CD14-positive monocyte (primary cell): ENCODE measurements at regions not wholly inside any gene's neighbourhood (a gene's known extent, or its start where the extent isn't known, plus 50 kb on each side); places are given as distances from the start of the nearest gene placed in this dataset.

ENCODE experiments used
- DNase-seq, 3 donors: peaks; one replicate each; pipeline ENCODE4 v3.0.0-alpha.2; 2011 to 2022
- H2AFZ ChIP-seq: 2 replicates; pipeline ENCODE4 v1.6.0; 2012; ENCODE audit warnings: mild to moderate bottlenecking, low read depth, low read length, inconsistent platforms; ENCODE audit not compliant: insufficient read depth, poor library complexity, severe bottlenecking
- H3K27ac ChIP-seq, 2 donors: 1 replicate in 1 of 2; 2 replicates in 1 of 2; pipeline ENCODE4 v1.5.1; 2012 to 2013; ENCODE audit warnings: low read length in 2 of 2, control low read depth in 1 of 2, inconsistent platforms in 1 of 2, low read depth in 1 of 2, mild to moderate bottlenecking in 1 of 2
- H3K27me3 ChIP-seq, 2 donors: one replicate each; pipeline versions ENCODE4 v1.6.0 to v1.6.1; 2011 to 2013; ENCODE audit warnings: low read length in 2 of 2; ENCODE audit not compliant: control insufficient read depth in 2 of 2, insufficient read depth in 2 of 2
- H3K36me3 ChIP-seq, 2 donors: replicated peaks in 1 of 2; 1 replicate in 1 of 2; 2 replicates in 1 of 2; pipeline versions ENCODE4 v1.5.1 to v1.6.1; 2012 to 2013; ENCODE audit warnings: low read length in 2 of 2, control low read depth in 1 of 2, inconsistent platforms in 1 of 2, mild to moderate bottlenecking in 1 of 2; ENCODE audit not compliant: insufficient read depth in 2 of 2, control insufficient read depth in 1 of 2
- H3K4me1 ChIP-seq, 2 donors: 1 replicate in 1 of 2; 2 replicates in 1 of 2; pipeline versions ENCODE4 v1.5.1 to v1.6.1; 2012 to 2013; ENCODE audit warnings: low read length in 2 of 2, control low read depth in 1 of 2, inconsistent platforms in 1 of 2, mild to moderate bottlenecking in 1 of 2, moderate library complexity in 1 of 2; ENCODE audit not compliant: insufficient read depth in 2 of 2, control insufficient read depth in 1 of 2
- H3K4me2 ChIP-seq: replicated peaks from 2 replicates; pipeline ENCODE3; 2012; ENCODE audit warnings: low read length, moderate library complexity, mild to moderate bottlenecking; ENCODE audit not compliant: poor library complexity, severe bottlenecking; ENCODE audit errors: extremely low read depth
- H3K4me3 ChIP-seq, 3 experiments: fragments of 200-600 bp in 1 of 3; sonication (generic) in 1 of 3; replicated peaks in 1 of 3; 1 replicate in 2 of 3; 2 replicates in 1 of 3; pipeline ENCODE4 v1.5.1; 2011 to 2013; ENCODE audit warnings: low read length in 3 of 3, mild to moderate bottlenecking in 3 of 3, control low read depth in 2 of 3, low read depth in 2 of 3, inconsistent platforms in 1 of 3, moderate library complexity in 1 of 3
- H3K79me2 ChIP-seq: 2 replicates; pipeline ENCODE4 v1.6.0; 2012; ENCODE audit warnings: mild to moderate bottlenecking, control low read depth, inconsistent platforms, low read length, moderate library complexity; ENCODE audit not compliant: insufficient read depth
- H3K9ac ChIP-seq: 2 replicates; pipeline ENCODE4 v1.6.0; 2017; ENCODE audit warnings: low read length, mild to moderate bottlenecking; ENCODE audit not compliant: insufficient read depth, poor library complexity, severe bottlenecking
- H3K9me3 ChIP-seq, 2 donors: replicated peaks in 1 of 2; 1 replicate in 1 of 2; 2 replicates in 1 of 2; pipeline versions ENCODE4 v1.5.1 to v1.6.1; 2012 to 2013; ENCODE audit warnings: low read length in 2 of 2, control low read depth in 1 of 2; ENCODE audit not compliant: control insufficient read depth in 1 of 2, insufficient read depth in 1 of 2
- H4K20me1 ChIP-seq: 2 replicates; pipeline ENCODE4 v1.6.0; 2012; ENCODE audit warnings: mild to moderate bottlenecking, low read length, control low read depth, moderate library complexity; ENCODE audit not compliant: insufficient read depth
- H3K27ac Mint-ChIP-seq, 7 donors: one replicate each; pipeline ENCODE4 v1.8.0; 2020; ENCODE audit warnings: mild to moderate bottlenecking in 7 of 7, mixed read lengths in 7 of 7, moderate library complexity in 6 of 7, inconsistent platforms in 2 of 7
- H3K27me3 Mint-ChIP-seq, 3 donors: one replicate each; pipeline ENCODE4 v1.8.0; 2021 to 2022; ENCODE audit warnings: low read depth in 3 of 3, mild to moderate bottlenecking in 3 of 3, mixed read lengths in 3 of 3, moderate library complexity in 3 of 3, inconsistent platforms in 1 of 3
- H3K36me3 Mint-ChIP-seq, 2 donors: one replicate each; pipeline ENCODE4 v1.8.0; 2020; ENCODE audit warnings: mixed read lengths in 2 of 2, inconsistent platforms in 1 of 2, mild to moderate bottlenecking in 1 of 2
- H3K4me1 Mint-ChIP-seq: one replicate; pipeline ENCODE4 v1.8.0; 2020; ENCODE audit warnings: mild to moderate bottlenecking, mixed read lengths
- H3K4me3 Mint-ChIP-seq, 2 donors: one replicate each; pipeline ENCODE4 v1.8.0; 2020; ENCODE audit warnings: mild to moderate bottlenecking in 2 of 2, mixed read lengths in 2 of 2, moderate library complexity in 1 of 2
- H3K9me3 Mint-ChIP-seq, 7 donors: one replicate each; pipeline ENCODE4 v1.8.0; 2020 to 2022; ENCODE audit warnings: mixed read lengths in 7 of 7, mild to moderate bottlenecking in 6 of 7, moderate library complexity in 6 of 7, inconsistent platforms in 2 of 7
- CTCF ChIP-seq: fragments of 200-600 bp; IDR thresholded peaks from one replicate; pipeline ENCODE4 v1.8.0; 2022; ENCODE audit warnings: antibody characterized with exemption, mild to moderate bottlenecking
- WGBS: methylation state at CpG from one replicate; pipeline ENCODE4 v1.1.5; 2013; ENCODE audit warnings: missing lambda C conversion rate; ENCODE audit not compliant: insufficient coverage; 5-methylcytosine and 5-hydroxymethylcytosine counted together
- intact Hi-C, 2 donors: fragments of 100-400 bp; cut with micrococcal nuclease; formaldehyde crosslinking; loops; one replicate each; pipeline versions ENCODE4 v1.15.0 to v1.15.1; 2023

- no peak overlapping the region for H3K4me3 Mint-ChIP-seq
- no peak for TF ChIP-seq CTCF
Observed at GRCh38 chr1:70906800-70907199, 140.8 kb downstream of the PTGER3 start.

GRCh38 chr1:70907563-70908310 lies 139.9 kb downstream of the PTGER3 start:
- H4K20me1 ChIP-seq = no peaks in the 10 kb centered on the region
- TF ChIP-seq CTCF = no peak
- no peaks in the 10 kb centered on the region for H3K27me3 ChIP-seq
- H3K9ac ChIP-seq = no peak overlapping the region
- no peaks in the 10 kb centered on the region for H3K79me2 ChIP-seq
- peaks cover 10 to 17% of the 10 kb centered on the region in 2 donors for H3K4me1 ChIP-seq
- peak overlapping the region; percentile 7 for H2AFZ ChIP-seq
- no peak overlapping the region for H3K27ac ChIP-seq
- no peak overlapping the region for H3K4me3 Mint-ChIP-seq
- H3K4me1 Mint-ChIP-seq = peaks cover 27% of the 10 kb centered on the region
- peaks cover 0 to 2% of the 10 kb centered on the region in 2 donors for H3K36me3 Mint-ChIP-seq
- H3K9me3 Mint-ChIP-seq = peaks cover 2 to 20% (median 6%) of the 10 kb centered on the region in 7 donors
- no peak for DNase-seq
- no peak overlapping the region for H3K27ac Mint-ChIP-seq
- no peak overlapping the region for H3K4me2 ChIP-seq
- intact Hi-C loops = no loop called here
- H3K27me3 Mint-ChIP-seq = no peaks in the 10 kb centered on the region
- H3K9me3 ChIP-seq = no peaks in the 10 kb centered on the region
- 94% methylated on average over 2 of the region's 8 CpGs for WGBS
- no peaks in the 10 kb centered on the region for H3K36me3 ChIP-seq
- H3K4me3 ChIP-seq = no peak overlapping the region

More at GRCh38 chr1:70906800-70907199, 140.8 kb downstream of the PTGER3 start:
- Mint-ChIP-seq H3K36me3 (peaks cover 0 to 2% of the 10 kb centered on the region in 2 donors), H3K9me3 (peaks cover 2 to 20% (median 6%) of the 10 kb centered on the region in 7 donors), H3K4me1 (peaks cover 27% of the 10 kb centered on the region), H3K27ac (no peak overlapping the region), H3K27me3 (no peaks in the 10 kb centered on the region)
- Histone ChIP-seq H3K4me3 (no peak overlapping the region), H2AFZ (no peak overlapping the region), H3K9ac (no peak overlapping the region), H3K4me1 (peaks cover 10 to 17% of the 10 kb centered on the region in 2 donors), H3K4me2 (no peak overlapping the region), H3K27ac (no peak overlapping the region), H3K27me3 (no peaks in the 10 kb centered on the region), H3K79me2 (no peaks in the 10 kb centered on the region), H4K20me1 (no peaks in the 10 kb centered on the region), H3K9me3 (no peaks in the 10 kb centered on the region), H3K36me3 (no peaks in the 10 kb centered on the region)
- intact Hi-C loops = no loop called here
- DNase-seq = no peak
